ENCODE measurements at regions not wholly inside any gene's neighbourhood (a gene's known extent, or its start where the extent isn't known, plus 50 kb on each side); places are given as distances from the start of the nearest gene placed in this dataset.

DNA sequence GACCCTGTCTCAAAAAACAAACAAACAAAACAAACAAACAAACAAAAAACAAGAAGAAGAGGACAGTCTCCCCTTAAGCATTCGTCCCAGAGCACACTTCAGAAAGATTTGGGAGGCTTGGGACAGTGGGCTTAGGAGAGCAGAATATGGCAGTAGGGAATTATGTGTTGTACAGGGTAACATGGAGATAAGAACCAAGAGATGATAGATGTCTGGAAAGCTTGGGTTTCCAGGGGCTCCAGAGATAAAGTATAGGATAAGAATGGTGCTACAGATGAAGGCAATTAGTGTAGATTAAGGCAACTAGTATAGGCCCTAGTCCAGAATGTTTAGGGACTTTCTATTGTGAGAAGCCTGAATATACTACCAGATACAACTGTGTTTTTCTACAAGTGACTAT, 934.9 kb upstream of the AUTS2 start:
- peaks cover 24% of the 10 kb centered on the region for H3K9me3 Mint-ChIP-seq
- no peak for DNase-seq (ENCODE audit: low spot score)
- H3K36me3 Mint-ChIP-seq (ENCODE audit: low read depth), result no peaks in the 10 kb centered on the region
- H3K4me1 Mint-ChIP-seq (ENCODE audit: low read depth), result no peaks in the 10 kb centered on the region
- H3K27me3 Mint-ChIP-seq (ENCODE audit: low read depth), result no peaks in the 10 kb centered on the region
- H3K27ac Mint-ChIP-seq, result no peak overlapping the region
- no peak overlapping the region for H3K4me3 Mint-ChIP-seq

DNA sequence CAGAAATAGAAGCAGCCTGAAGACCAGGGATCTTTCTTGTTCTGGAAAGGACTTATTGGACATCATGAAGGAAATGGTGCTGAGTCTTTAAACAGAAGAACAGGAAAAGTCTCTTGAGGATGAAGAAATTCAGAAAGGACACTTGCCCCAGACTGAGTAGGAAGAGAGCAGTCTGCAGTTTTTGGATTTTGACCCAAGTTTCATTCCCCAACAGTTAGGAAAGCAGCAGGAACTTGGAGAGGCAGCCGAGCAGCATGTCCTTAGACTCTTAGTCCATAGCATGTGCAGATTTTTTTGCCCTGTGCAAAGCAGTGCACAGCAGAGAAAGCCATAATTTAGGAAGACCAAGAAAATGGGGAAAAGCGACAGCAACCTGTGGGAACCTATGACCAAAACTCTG, 927.2 kb upstream of the AUTS2 start:
- H3K4me1 Mint-ChIP-seq (ENCODE audit: low read depth), result no peaks in the 10 kb centered on the region
- no peak overlapping the region for H3K27ac Mint-ChIP-seq

DNA sequence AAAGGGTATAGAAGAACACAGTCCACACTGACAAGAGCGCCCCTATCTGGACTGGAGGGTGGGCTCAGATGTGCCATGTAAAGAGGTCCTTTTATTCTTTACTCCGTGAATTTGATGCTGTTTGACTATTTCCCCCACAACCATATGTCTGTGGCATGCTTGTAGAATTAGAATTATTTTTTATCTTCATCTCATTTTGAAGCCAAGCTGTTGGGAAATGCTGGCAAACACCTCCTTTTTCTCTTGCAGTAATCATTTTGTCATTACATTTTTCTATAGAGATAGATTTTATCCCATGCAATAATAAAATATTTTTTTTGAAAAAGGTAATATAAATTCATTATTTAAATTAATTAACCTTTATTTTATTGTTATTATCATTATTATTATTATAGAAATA, 926.6 kb upstream of the AUTS2 start:
- H3K4me1 Mint-ChIP-seq (ENCODE audit: low read depth), result no peaks in the 10 kb centered on the region
- no peaks in the 10 kb centered on the region for H3K27me3 Mint-ChIP-seq (ENCODE audit: low read depth)
- DNase-seq (ENCODE audit: low spot score), result no peak
- H3K4me3 Mint-ChIP-seq, result no peak overlapping the region
- H3K9me3 Mint-ChIP-seq, result peaks cover 48% of the 10 kb centered on the region
- H3K36me3 Mint-ChIP-seq (ENCODE audit: low read depth), result no peaks in the 10 kb centered on the region
- no peak overlapping the region for H3K27ac Mint-ChIP-seq

More for the DNA sequence above, 927.2 kb upstream of the AUTS2 start:
- Mint-ChIP-seq H3K9me3 (peaks cover 42% of the 10 kb centered on the region), H3K27me3 (ENCODE audit: low read depth) (no peaks in the 10 kb centered on the region), H3K36me3 (ENCODE audit: low read depth) (no peaks in the 10 kb centered on the region), H3K4me3 (no peak overlapping the region)
- no peak for DNase-seq (ENCODE audit: low spot score)

DNA sequence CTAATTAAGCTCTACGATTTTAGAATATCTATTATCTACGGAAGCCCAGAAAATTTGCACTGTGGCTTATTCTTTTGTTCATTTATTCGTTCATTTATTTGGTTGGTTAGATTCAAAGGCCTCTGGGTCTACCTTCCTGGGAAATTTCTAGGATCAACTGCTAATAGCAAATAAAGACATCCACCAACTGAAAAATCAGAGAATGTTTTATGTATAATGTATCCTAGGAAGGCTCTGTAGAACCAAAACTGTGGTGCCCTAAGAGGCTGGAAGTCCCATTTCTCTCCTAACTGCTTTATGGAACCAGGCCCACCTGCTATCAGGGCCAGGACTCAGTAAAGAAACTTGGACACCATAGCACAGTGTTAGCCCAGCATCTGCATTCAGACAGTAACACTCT, 923.4 kb upstream of the AUTS2 start:
- Mint-ChIP-seq H3K4me1 (ENCODE audit: low read depth) (no peaks in the 10 kb centered on the region), H3K27me3 (ENCODE audit: low read depth) (no peaks in the 10 kb centered on the region), H3K4me3 (no peak overlapping the region), H3K36me3 (ENCODE audit: low read depth) (no peaks in the 10 kb centered on the region), H3K9me3 (peaks cover 53% of the 10 kb centered on the region), H3K27ac (no peak overlapping the region)
- no peak for DNase-seq (ENCODE audit: low spot score)

DNA sequence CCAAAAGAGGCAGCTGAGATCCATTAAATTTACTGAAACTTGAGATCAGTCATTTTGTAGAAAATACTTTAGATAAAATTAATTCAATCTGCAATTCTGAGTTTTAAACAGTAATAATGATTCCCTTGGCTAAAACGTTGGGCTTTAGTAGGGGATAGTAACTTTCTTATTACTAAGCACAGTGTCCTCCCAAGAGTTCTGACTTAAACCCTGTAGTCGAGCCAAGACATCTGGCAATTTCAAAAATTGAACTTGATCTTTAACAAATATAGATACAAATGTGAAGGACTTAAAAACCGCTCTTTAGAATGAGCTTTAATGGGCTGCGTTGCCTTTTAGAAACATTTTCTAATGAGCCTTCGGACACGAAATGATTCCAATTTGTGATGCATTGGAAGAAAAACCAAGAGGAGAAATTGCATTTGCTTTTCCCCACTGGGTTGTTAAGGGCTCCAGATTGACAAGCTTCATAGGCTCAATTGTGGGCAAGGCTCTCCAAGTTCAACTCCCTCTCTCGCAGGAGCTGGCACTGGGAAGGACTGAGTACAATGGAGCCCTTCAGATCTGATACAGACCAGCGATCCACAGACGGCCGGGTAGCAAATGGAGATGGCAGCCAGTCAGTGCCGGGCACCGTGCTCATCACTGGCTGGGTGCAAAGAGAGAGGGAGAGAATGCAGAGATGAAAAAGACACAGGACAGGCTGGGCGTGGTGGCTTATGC, 921.3 kb upstream of the AUTS2 start:
- H3K4me1 Mint-ChIP-seq (ENCODE audit: low read depth), result no peaks in the 10 kb centered on the region
- H3K9me3 Mint-ChIP-seq, result peaks cover 42% of the 10 kb centered on the region
- H3K27me3 Mint-ChIP-seq (ENCODE audit: low read depth), result no peaks in the 10 kb centered on the region
- DNase-seq (ENCODE audit: low spot score), result no peak
- no peak overlapping the region for H3K4me3 Mint-ChIP-seq
- H3K27ac Mint-ChIP-seq, result no peak overlapping the region
- no peaks in the 10 kb centered on the region for H3K36me3 Mint-ChIP-seq (ENCODE audit: low read depth)

DNA sequence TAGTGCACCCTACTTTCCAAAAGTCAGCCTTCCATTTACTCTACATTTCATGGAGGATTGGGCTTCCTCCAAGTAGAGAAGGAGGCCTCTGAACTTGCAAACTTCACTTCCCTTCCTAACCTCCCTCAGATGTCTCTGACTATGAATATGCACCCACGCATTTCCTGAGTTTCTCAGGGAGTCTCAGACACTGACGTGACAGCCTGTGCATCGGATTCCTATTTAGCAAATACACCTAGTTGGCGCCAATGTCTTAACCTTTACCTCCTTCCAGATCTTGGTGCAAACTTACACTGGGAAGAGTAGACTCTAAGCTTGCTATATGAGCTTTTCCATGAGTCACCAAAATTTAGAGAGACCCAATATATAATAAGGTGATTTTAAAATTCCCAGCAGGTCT, 920.1 kb upstream of the AUTS2 start:
- no peak for DNase-seq (ENCODE audit: low spot score)
- Mint-ChIP-seq H3K27ac (no peak overlapping the region), H3K27me3 (ENCODE audit: low read depth) (no peaks in the 10 kb centered on the region), H3K9me3 (peaks cover 42% of the 10 kb centered on the region), H3K36me3 (ENCODE audit: low read depth) (no peaks in the 10 kb centered on the region), H3K4me3 (no peak overlapping the region), H3K4me1 (ENCODE audit: low read depth) (no peaks in the 10 kb centered on the region)

DNA sequence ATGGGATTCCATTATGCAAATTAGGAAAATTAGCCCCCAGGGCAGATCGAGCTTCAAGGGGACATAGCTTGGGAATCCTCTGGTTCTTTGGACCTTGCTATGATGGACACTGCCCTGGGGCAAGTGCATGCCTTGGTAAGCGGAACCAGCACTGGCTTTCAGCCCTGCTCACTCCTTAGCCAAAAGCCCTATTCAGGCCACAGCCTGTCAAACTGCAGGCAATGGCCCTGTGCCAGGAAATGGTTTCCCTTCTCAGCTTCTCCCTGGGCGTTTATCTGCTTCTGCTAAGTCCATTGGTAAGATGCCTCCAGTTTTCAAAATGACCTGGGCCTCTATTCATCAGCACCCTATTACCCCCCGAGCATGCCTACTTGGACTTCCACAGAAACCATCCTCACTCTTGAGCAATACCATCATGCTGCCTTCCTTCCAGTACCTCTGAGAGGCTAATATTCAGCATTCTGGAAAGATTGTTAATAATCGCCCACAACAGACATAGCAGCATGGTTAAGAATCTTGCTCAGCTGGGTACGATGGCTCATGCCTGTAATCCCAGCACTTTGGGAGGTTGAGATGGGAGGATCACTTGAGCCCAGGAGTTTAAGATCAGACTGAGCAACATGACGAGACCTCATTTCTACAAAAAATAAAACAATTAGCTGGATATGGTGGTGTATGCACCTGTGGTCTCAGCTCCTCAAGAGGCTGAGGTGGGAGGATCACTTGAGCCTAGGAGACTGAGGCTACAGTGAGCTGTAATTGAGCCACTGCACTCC, 918.6 kb upstream of the AUTS2 start:
- H3K27ac Mint-ChIP-seq, result no peak overlapping the region
- peaks cover 37% of the 10 kb centered on the region for H3K9me3 Mint-ChIP-seq
- H3K4me1 Mint-ChIP-seq (ENCODE audit: low read depth), result no peaks in the 10 kb centered on the region
- no peak for DNase-seq (ENCODE audit: low spot score)
- no peaks in the 10 kb centered on the region for H3K36me3 Mint-ChIP-seq (ENCODE audit: low read depth)
- H3K4me3 Mint-ChIP-seq, result no peak overlapping the region
- no peaks in the 10 kb centered on the region for H3K27me3 Mint-ChIP-seq (ENCODE audit: low read depth)

DNA sequence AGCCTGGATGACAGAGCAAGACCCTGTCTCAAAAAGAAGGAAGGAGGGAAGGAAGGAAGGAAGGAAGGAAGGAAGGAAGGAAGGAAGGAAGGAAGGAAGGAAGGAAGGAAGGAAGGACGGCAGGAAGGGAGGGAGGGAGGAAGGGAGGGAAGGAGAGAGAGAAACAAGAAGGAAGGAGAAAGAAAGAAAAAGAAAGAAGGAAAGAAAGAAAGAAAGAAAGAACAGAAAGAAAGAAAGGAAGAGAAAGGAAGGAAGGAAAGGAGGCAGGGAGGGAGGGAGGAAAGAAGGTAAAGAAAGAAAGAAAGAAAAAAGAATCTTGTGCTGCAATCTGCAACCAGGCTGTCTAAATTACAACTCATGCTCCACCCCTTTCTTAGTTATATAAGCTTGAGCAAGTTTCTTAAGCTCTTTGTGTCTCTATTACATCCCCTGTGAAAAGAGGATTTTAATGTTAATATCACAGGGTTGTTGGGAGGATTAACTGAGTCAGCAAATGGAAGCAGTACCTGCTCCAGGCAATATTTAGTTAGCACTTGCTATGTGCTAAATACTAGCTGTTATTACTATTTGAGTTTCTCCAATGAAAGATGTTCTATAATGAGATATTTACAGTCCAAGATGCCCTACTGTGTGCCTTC, 917.9 kb upstream of the AUTS2 start:
- no peaks in the 10 kb centered on the region for H3K36me3 Mint-ChIP-seq (ENCODE audit: low read depth)
- H3K9me3 Mint-ChIP-seq, result peaks cover 37% of the 10 kb centered on the region
- DNase-seq (ENCODE audit: low spot score), result no peak
- H3K4me3 Mint-ChIP-seq, result no peak overlapping the region
- no peaks in the 10 kb centered on the region for H3K4me1 Mint-ChIP-seq (ENCODE audit: low read depth)
- H3K27me3 Mint-ChIP-seq (ENCODE audit: low read depth), result no peaks in the 10 kb centered on the region
- no peak overlapping the region for H3K27ac Mint-ChIP-seq

DNA sequence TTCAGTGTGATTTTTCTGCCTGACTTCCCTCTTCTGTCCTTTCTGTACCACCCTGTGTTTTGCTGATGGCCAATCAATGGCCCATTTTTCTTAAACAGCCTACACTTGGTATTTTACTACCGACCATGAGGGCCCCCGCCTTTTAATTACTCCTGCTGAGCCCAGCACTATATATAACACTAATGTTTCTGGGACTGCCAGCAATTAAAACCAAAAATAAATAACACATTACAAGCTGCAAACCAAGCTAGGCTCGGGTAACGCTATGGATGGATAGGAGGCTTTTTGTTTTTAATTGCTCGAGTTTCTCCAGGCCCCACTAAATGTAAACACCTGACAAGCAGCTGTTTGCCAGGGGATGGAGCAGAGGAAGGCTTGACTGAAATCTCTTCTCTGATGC, 915.4 kb upstream of the AUTS2 start:
- H3K9me3 Mint-ChIP-seq, result peaks cover 28% of the 10 kb centered on the region
- DNase-seq (ENCODE audit: low spot score), result no peak
- no peaks in the 10 kb centered on the region for H3K27me3 Mint-ChIP-seq (ENCODE audit: low read depth)
- no peaks in the 10 kb centered on the region for H3K36me3 Mint-ChIP-seq (ENCODE audit: low read depth)
- H3K4me3 Mint-ChIP-seq, result no peak overlapping the region
- no peaks in the 10 kb centered on the region for H3K4me1 Mint-ChIP-seq (ENCODE audit: low read depth)
- no peak overlapping the region for H3K27ac Mint-ChIP-seq

DNA sequence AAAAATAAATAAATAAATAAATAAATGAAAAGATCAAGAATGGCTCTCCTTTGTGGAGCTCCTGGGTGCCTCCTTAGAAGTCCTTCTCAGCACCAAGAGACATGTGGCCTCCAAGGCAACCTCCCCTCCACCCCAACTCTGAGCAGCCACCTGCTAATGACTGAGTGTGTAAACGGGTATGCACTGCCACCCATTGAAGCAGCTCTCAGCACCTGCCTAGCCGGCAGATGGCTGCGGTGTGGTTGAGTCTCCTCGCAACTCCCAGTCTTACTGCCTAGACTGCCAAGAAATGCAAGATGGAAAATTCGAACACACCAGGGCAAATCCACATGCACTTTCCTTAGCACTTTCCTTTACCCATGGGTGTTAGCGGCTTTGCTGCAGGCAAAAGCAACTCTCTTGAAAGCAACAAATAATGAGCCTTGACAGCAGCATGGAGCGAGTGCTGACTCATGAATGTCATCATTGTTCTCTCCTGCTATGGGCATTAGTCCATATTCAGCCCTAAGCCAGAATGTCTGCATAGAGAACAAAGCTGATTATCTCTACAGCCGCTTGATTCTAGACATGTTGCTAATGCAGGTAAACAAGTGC, 913.9 kb upstream of the AUTS2 start:
- DNase-seq (ENCODE audit: low spot score), result no peak
- H3K36me3 Mint-ChIP-seq (ENCODE audit: low read depth), result no peaks in the 10 kb centered on the region
- H3K27ac Mint-ChIP-seq, result no peak overlapping the region
- peaks cover 28% of the 10 kb centered on the region for H3K9me3 Mint-ChIP-seq
- H3K4me1 Mint-ChIP-seq (ENCODE audit: low read depth), result no peaks in the 10 kb centered on the region
- no peak overlapping the region for H3K4me3 Mint-ChIP-seq
- no peaks in the 10 kb centered on the region for H3K27me3 Mint-ChIP-seq (ENCODE audit: low read depth)

DNA sequence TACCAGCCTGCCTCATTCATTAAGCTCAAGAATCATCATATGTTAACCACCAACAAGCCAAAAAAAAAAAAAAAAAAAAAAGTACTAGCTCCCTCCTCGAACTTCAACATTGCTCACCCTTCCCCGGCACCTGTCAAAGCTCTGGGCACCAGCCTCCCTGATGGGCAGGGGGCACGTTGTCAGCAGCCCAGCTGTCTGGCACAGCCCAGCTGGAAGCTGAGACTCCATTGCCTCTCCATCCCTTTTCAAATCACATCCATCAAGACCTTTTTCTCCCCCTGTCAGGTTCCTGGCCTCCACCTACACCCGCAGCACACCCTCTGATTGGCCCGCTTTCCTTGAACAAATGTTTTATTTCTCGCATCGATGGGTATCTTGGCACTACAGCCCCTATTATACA, 913.3 kb upstream of the AUTS2 start:
- no peaks in the 10 kb centered on the region for H3K4me1 Mint-ChIP-seq (ENCODE audit: low read depth)
- H3K27ac Mint-ChIP-seq, result no peak overlapping the region
- H3K9me3 Mint-ChIP-seq, result peaks cover 31% of the 10 kb centered on the region
- H3K4me3 Mint-ChIP-seq, result no peak overlapping the region
- H3K36me3 Mint-ChIP-seq (ENCODE audit: low read depth), result no peaks in the 10 kb centered on the region
- no peaks in the 10 kb centered on the region for H3K27me3 Mint-ChIP-seq (ENCODE audit: low read depth)
- DNase-seq (ENCODE audit: low spot score), result no peak

DNA sequence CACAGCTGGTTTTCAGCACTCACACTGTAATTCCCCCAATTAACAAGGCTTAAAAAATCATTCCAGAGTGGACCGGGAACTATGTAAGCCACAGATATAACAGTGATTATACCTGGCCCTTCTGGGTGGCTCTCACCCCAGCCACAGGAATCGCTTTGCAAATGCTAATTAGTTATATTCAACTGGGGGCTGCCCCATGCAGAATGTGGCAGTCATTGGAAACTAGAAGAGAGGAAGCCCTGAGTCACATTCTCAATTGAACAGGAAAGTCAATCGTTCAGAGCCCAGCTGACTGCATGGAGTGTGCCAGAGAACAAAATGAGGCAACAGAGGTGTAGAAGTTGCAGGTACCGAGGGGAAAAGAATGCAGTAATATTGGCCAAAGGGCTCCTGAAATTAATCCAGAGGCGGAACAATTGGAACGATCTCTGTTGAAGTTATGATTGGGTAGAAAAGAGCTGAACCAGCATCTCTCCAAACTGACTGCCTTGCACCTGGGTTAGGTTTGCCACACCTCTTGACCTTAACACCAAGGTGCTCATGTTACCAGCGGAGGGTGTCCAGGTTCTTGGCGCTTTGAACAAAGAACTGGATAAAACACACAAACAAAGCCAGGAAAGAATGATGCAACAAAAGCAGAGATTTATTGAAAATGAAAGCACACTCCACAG, 909.7 kb upstream of the AUTS2 start:
- DNase-seq (ENCODE audit: low spot score), result no peak
- Mint-ChIP-seq H3K9me3 (peaks cover 44% of the 10 kb centered on the region), H3K27me3 (ENCODE audit: low read depth) (no peaks in the 10 kb centered on the region), H3K36me3 (ENCODE audit: low read depth) (no peaks in the 10 kb centered on the region), H3K4me1 (ENCODE audit: low read depth) (no peaks in the 10 kb centered on the region), H3K4me3 (no peak overlapping the region), H3K27ac (no peak overlapping the region)

DNA sequence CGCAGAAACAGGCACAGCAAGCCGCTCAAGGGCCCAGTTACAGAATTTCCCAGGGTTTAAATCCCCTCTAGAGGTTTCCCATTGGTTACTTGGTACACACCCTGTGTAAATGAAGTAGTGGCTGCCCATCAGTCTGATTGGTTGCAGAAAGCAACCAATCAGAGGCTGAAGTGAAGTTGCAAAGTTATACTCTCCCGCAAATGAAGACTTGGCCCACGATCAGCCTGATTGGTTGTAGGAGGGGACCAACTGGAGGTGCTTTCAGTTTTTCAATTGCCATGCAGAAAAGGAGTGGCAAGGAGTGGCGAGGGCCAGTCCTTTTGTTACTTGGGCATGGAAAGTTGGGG, 909.2 kb upstream of the AUTS2 start:
- H3K27me3 Mint-ChIP-seq (ENCODE audit: low read depth), result no peaks in the 10 kb centered on the region
- H3K36me3 Mint-ChIP-seq (ENCODE audit: low read depth), result no peaks in the 10 kb centered on the region
- peaks cover 45% of the 10 kb centered on the region for H3K9me3 Mint-ChIP-seq
- H3K4me1 Mint-ChIP-seq (ENCODE audit: low read depth), result no peaks in the 10 kb centered on the region
- no peak for DNase-seq (ENCODE audit: low spot score)
- no peak overlapping the region for H3K4me3 Mint-ChIP-seq
- H3K27ac Mint-ChIP-seq, result no peak overlapping the region
